Sciatic nerve (tissue), 2 donors: ENCODE measurements at regions not wholly inside any gene's neighbourhood (a gene's known extent, or its start where the extent isn't known, plus 50 kb on each side); places are given as distances from the start of the nearest gene placed in this dataset.

ENCODE experiments used
- ATAC-seq: fragments of 200-7000 bp; cut with Tn5 transposase; one replicate; pipeline ENCODE4 v1.9.1; 2020; ENCODE audit warnings: mild to moderate bottlenecking, moderate library complexity
- DNase-seq: peaks from one replicate; pipeline ENCODE4 v3.0.0-alpha.2; 2020; ENCODE audit warnings: low spot score
- intact Hi-C: fragments of 100-400 bp; cut with DNase I; formaldehyde crosslinking; loops from one replicate; pipeline ENCODE4 v1.14.2; 2022
- donor health status: DM: no; HTN: no; CAD: no.
- donor health status: DM: no; HTN: no; CAD: no.

DNA sequence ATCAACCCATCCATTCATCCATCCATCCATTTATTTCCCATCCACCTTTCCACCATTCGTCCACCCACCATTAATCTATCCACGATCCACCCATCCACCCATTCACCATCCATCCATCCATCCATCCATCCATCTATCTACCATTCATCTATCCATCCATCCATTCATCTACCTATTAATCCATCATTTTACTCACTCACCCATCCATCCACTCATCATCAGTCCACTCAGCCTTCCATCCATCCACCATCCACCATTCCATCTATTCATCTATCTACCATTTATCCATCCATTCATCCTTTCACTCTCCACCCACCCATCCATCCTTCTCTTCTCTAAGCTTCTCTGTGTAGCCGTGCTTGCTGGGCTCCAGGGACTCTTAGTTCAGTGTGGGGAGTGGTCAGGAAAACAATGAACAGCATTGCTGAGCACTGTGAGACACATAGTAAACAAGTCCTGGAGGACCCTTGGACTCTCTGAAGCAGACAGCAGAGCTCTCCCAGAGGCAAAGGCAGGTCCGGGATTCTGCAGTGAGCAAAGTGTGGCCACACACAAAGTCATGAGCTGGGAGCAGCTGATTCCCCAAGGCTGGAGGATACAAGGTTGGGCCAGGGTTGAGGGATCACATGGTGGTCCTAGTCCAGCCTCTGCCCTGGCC is 642.2 kb downstream of the BRD1 start:
- DNase-seq = no peak
- intact Hi-C loops = no loop called here
- ATAC-seq = no peak

GRCh38 chr22:49184736-49185135 is 642.9 kb downstream of the BRD1 start:
- ATAC-seq = no peak
- DNase-seq = no peak
- intact Hi-C loops = no loop called here

DNA sequence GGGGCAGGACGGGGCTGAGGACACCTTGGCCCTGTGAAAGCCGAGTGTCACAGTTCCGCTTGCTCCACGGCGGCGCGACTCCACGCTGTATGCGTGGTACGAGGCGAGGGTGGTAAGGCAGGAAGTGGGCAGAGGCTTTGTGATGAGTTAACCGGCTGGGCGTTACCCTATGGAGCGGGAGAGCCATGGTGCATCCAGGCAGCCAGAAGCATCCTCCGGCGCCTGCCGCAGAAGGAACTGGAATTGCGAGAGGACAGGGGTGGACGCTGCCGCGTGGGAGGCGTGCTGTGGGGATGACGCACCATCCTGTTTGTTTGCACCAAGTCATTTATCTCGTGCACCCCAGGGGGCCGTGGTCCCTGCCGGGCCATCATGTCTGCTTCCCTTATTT is 643.9 kb downstream of the BRD1 start:
- intact Hi-C loops = no loop called here
- ATAC-seq = no peak
- no peak for DNase-seq

DNA sequence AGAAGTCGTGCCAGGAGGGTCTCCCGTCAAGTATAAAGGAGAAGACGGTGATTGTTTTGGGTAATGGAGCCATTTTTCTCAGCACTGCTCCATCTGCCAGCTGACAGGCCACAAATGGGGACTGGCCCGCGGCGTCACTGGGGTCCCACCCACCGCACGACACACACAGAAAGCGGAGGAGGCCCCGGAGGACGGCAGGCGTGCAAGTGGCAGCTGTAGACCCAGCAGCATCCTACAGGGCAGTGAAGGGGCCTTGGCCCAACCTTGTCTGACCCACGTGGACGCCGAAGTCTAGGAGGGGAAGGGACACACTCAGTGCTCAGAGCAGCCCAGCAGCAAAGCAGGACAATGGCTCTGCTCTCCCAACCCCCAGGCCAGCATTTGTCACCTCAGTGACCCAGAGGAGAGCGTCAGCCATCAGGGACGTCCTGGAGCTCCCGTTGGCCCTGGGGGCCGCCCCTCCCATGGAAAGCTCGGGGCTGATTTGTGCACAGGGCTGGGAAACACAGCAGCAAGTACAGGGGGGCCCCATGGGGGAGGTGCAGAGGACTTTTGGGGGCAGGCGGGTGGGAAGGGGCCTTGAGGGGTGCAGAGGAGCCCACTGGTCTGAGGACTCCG is 644.4 kb downstream of the BRD1 start:
- DNase-seq (no peak), ATAC-seq (no peak)
- intact Hi-C loops = no loop called here

GRCh38 chr22:49182416-49182815 is 645.3 kb downstream of the BRD1 start:
- DNase-seq = no peak
- intact Hi-C loops = no loop called here
- no peak for ATAC-seq

DNA sequence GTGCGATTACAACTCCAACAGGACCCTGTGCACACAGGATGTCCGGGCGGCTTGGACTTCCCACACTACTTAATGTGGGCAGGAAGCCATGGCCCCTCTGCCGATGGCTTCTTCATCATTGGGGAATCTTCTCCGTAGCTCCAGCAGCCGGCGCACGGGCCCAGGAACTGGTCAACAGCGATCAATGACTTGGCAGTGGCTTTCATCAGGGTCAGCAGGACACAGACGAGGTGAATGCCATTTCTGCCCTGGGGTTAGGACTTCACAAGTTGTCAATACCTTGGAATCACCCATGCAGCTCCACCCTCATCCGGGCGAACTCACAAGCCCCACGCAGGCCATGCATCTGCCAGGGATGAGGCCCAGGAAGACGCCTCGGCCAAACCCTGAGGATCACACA is 645.7 kb downstream of the BRD1 start:
- intact Hi-C loops = no loop called here
- no peak for DNase-seq
- ATAC-seq = no peak

GRCh38 chr22:49181431-49181830 is 646.2 kb downstream of the BRD1 start:
- intact Hi-C loops = no loop called here
- ATAC-seq (no peak), DNase-seq (no peak)

GRCh38 chr22:49180683-49181024 is 647.0 kb downstream of the BRD1 start:
- no peak for DNase-seq
- intact Hi-C loops = no loop called here
- ATAC-seq = no peak

DNA sequence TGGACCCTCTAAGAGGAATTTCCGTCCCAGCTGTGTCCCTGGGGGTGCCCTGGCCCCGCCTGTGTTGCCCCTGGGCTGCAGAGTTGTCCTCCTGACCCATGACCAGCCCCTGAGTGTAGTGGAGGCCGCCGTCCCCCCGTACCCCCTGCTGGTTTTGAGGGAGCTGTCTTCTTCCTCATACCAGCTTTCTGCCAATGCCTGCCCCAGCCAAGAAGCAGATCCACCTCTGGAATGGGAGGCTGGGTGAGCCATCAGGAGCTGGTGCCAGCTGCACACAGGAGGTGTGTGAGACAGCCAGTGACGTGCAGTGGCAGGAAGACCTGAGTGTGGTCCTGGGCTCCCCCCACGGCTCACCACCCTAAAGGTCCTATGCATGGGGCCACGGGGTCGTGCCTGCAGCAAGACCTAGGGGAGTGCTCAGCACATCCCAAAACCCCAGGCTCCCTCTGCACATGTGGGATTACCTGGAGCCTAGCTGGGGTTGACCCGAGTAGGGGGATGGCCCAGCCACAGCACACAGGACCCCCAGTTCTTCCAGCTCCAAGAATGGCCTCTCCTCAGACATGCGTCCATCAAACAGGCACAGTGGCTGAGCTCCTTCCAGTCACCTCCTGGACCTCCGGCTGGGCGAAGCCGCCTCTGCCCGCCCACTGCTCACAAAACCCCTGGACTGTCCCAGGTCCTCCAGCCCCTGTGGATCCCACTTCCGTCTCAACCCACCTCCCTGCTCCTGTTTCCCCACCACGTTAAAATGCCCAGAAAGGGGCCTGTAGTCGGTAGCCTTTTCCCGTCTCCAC is 647.6 kb downstream of the BRD1 start:
- intact Hi-C loops = no loop called here
- ATAC-seq (no peak), DNase-seq (no peak)

DNA sequence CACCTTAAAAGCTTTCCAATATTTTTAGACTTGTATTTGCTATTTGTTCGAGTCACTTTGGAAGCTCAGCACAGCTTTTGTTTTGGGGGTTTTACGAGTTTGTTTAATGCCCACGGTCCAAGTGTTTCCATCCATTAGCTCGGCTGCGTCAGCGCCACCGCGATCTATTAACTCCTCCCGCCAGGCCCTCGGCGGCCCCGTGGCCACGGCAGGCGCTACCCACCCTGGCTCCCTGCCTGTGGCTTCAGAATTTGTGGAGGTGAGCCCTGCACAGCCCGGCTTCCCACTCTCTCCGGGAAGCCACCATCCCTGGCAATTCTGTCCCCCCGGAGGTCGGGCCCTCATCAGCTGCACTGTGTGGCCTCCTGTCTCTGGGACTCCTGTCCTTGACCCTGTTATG is 648.5 kb downstream of the BRD1 start:
- intact Hi-C loops = no loop called here
- DNase-seq (no peak), ATAC-seq (no peak)

- intact Hi-C loops = no loop called here
- no peak for ATAC-seq
- DNase-seq = no peak
Observed at GRCh38 chr22:49178246-49179005, 649.2 kb downstream of the BRD1 start.

- intact Hi-C loops = no loop called here
- no peak for ATAC-seq
- no peak for DNase-seq
Observed at GRCh38 chr22:49177666-49178065, 650.0 kb downstream of the BRD1 start.

GRCh38 chr22:49176956-49177355 is 650.7 kb downstream of the BRD1 start:
- intact Hi-C loops = no loop called here
- ATAC-seq (no peak), DNase-seq (no peak)

- DNase-seq (no peak), ATAC-seq (no peak)
- intact Hi-C loops = no loop called here
Observed at GRCh38 chr22:49170053-49170452, 657.6 kb downstream of the BRD1 start.

DNA sequence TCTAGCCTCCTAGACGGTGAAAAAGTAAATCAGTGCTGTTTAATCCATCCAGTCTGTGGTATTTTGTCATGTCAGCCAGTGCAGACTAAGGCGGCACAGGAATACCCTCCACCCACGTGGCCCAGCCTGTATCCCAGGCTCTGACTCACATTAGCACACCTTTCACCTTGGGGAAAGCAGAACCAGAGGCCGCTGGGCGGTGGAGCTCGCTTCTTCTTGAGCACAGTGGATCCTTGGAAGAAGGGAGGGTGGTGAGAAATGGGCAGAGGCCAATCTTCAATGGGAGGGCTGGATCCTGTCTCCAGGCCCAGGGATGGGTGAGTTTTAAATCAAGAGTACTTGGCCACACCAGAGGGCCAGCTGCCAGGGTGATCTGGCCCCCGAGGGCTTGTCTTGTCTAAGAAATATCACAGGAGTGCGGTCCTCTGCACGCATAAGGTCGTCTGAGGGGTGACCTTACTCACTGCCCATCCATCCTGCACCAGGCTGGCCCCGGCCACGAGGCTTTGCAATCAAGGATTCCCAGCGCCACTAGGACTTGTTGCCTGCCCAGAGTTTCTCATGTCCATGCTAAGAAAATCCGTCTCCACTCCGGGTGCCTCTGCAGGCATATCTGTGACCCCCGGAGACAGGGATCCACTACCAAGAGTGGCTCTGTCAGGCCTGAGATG is 658.5 kb downstream of the BRD1 start:
- ATAC-seq (no peak), DNase-seq (no peak)
- intact Hi-C loops = no loop called here

DNA sequence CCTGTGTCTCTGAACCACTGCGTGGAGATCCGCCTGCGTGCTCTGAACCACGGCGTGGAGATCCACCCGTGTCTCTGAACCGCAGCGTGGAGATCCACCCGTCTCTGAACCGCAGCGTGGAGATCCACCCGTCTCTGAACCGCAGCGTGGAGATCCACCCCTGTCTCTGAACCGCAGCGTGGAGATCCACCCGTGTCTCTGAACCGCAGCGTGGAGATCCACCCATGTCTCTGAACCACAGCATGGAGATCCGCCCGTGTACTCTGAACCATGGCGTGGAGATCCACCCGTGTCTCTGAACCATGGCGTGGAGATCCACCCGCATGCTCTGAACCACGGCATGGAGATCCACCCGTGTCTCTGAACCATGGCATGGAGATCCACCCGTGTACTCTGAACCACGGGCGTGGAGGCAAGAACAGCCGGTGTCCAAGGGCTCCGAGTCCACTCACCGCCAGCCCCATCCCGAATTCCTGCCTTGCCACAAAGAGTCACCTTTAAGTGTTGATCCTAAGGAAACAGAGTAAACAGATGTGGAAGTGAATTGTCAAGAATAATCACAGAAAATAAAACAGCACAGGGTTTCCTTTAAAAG is 659.4 kb downstream of the BRD1 start:
- intact Hi-C loops = no loop called here
- no peak for ATAC-seq
- DNase-seq = no peak

DNA sequence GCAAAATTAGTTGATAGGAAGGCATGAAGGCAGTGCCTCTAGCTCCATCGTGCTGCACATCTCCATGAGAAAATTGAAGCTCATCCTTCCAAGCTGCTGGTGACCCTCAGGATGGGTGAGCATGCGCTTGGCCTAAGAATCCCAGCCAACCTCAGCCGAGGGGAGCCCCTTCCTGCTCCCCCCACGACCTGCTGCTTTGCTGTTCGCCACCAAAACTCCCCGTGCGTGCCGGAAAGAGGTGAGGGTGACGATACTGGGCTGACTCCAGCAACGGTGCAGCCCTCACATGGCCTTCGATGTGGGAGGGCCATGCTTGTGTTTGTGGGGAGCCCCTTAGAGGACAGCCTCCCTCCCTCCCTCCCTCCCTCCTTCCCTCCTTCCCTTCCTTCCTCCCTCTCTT is 660.9 kb downstream of the BRD1 start:
- DNase-seq (no peak), ATAC-seq (no peak)
- intact Hi-C loops = no loop called here

DNA sequence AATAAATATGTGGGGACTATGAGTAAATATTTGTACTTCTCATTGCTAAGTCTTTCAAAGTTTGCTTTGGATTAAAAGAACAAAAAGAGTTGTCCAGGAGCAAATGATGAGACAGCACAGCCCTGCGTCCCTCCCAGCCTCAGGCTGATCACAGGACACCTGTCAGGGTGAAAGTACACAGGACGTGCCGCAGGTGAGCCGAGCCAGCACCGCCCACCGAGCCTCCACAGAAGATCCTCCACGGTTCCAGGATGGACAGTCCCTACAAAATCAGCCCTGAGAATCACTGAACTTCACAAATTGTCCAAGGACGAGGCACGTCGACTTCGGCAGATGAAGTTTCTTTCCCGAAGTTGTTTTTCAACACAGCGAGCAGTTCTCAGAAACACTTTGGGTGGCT is 661.5 kb downstream of the BRD1 start:
- no peak for ATAC-seq
- intact Hi-C loops = no loop called here
- no peak for DNase-seq

GRCh38 chr22:49164773-49165320 is 662.8 kb downstream of the BRD1 start:
- intact Hi-C loops = no loop called here
- DNase-seq = no peak
- ATAC-seq = no peak
